ENCODE measurements at regions not wholly inside any gene's neighbourhood (a gene's known extent, or its start where the extent isn't known, plus 50 kb on each side); places are given as distances from the start of the nearest gene placed in this dataset.
A peak's percentile ranks its signal among the peaks of the same experiment; 100 is the strongest.
"Not testable (repeated sequence)": the region's sequence is repeated elsewhere in the genome, so short reads cannot be mapped to it uniquely, and the experiment has no call there.

- H3K36me3 ChIP-seq (ENCODE audit: control insufficient read depth in 4 of 4, insufficient read depth in 4 of 4, low read length in 4 of 4) = no peaks in the 10 kb centered on the region
- 90 to 91% methylated on average over 1 of the region's 1 CpG for WGBS, 2 donors
- H3K4me1 ChIP-seq (ENCODE audit: control insufficient read depth in 5 of 5, insufficient read depth in 5 of 5, low read length in 5 of 5) = peaks cover 0 to 4% (median 0%) of the 10 kb centered on the region in 5 donors
- TF ChIP-seq CTCF (IDR thresholded peaks at IDR 0.05; ENCODE audit: control extremely low read depth, extremely low read depth) = no peak
- no peak overlapping the region for H3K4me3 ChIP-seq
- H3K9ac ChIP-seq (ENCODE audit: insufficient read depth in 1 of 2, low read length in 2 of 2) = no peak overlapping the region
- DNase-seq (peak in 1 of 3 donors; percentile 16), ATAC-seq (ENCODE audit: insufficient read depth, low FRiP score) (no peak)
- H3K9me3 ChIP-seq (ENCODE audit: control insufficient read depth in 4 of 4, insufficient read depth in 3 of 4, low read length in 3 of 4) = peaks cover 0 to 1% (median 0%) of the 10 kb centered on the region in 4 donors
- H3K27ac ChIP-seq (ENCODE audit: low read depth in 1 of 2, low read length in 1 of 2) = no peak overlapping the region
- H3K27me3 ChIP-seq (ENCODE audit: control insufficient read depth in 3 of 3, insufficient read depth in 3 of 3, low read length in 2 of 3) = no peaks in the 10 kb centered on the region
Observed at GRCh38 chr10:35963685-35964084, 321.6 kb upstream of the FZD8 start.

GRCh38 chr10:35961501-35961900, 319.4 kb upstream of the FZD8 start:
- Histone ChIP-seq H3K4me1 (ENCODE audit: control insufficient read depth in 5 of 5, insufficient read depth in 5 of 5, low read length in 5 of 5) (peaks cover 0 to 4% (median 0%) of the 10 kb centered on the region in 5 donors), H3K36me3 (ENCODE audit: control insufficient read depth in 4 of 4, insufficient read depth in 4 of 4, low read length in 4 of 4) (no peaks in the 10 kb centered on the region), H3K4me3 (no peak overlapping the region), H3K27me3 (ENCODE audit: control insufficient read depth in 3 of 3, insufficient read depth in 3 of 3, low read length in 2 of 3) (no peaks in the 10 kb centered on the region), H3K9me3 (ENCODE audit: control insufficient read depth in 4 of 4, insufficient read depth in 3 of 4, low read length in 3 of 4) (peaks cover 0 to 1% (median 0%) of the 10 kb centered on the region in 4 donors), H3K27ac (ENCODE audit: low read depth in 1 of 2, low read length in 1 of 2) (no peak overlapping the region), H3K9ac (ENCODE audit: insufficient read depth in 1 of 2, low read length in 2 of 2) (no peak overlapping the region)
- no peak for TF ChIP-seq CTCF (IDR thresholded peaks at IDR 0.05; ENCODE audit: control extremely low read depth, extremely low read depth)
- no peak for DNase-seq
- no peak for ATAC-seq (ENCODE audit: insufficient read depth, low FRiP score)
- WGBS, 2 donors = 92 to 94% methylated on average over 3 of the region's 3 CpGs

GRCh38 chr10:35959252-35959651, 317.2 kb upstream of the FZD8 start:
- H3K4me1 ChIP-seq (ENCODE audit: control insufficient read depth in 5 of 5, insufficient read depth in 5 of 5, low read length in 5 of 5) = peaks cover 0 to 4% (median 0%) of the 10 kb centered on the region in 5 donors

GRCh38 chr10:35958609-35959008, 316.5 kb upstream of the FZD8 start:
- H3K27ac ChIP-seq (ENCODE audit: low read depth in 1 of 2, low read length in 1 of 2) = peak overlapping the region in 1 of 2 donors; percentile 39
- not testable (repeated sequence) for H3K36me3 ChIP-seq (ENCODE audit: control insufficient read depth in 4 of 4, insufficient read depth in 4 of 4, low read length in 4 of 4); H3K4me3 ChIP-seq; H3K27me3 ChIP-seq (ENCODE audit: control insufficient read depth in 3 of 3, insufficient read depth in 3 of 3, low read length in 2 of 3); H3K9ac ChIP-seq (ENCODE audit: insufficient read depth in 1 of 2, low read length in 2 of 2); H3K4me1 ChIP-seq (ENCODE audit: control insufficient read depth in 5 of 5, insufficient read depth in 5 of 5, low read length in 5 of 5); H3K9me3 ChIP-seq (ENCODE audit: control insufficient read depth in 4 of 4, insufficient read depth in 3 of 4, low read length in 3 of 4); ATAC-seq (ENCODE audit: insufficient read depth, low FRiP score); DNase-seq

More at GRCh38 chr10:35959252-35959651, 317.2 kb upstream of the FZD8 start:
- 58 to 74% methylated on average over 7 of the region's 7 CpGs for WGBS, 2 donors
- ATAC-seq (ENCODE audit: insufficient read depth, low FRiP score) (no peak), DNase-seq (peak in 1 of 3 donors; percentile 6)
- TF ChIP-seq CTCF (IDR thresholded peaks at IDR 0.05; ENCODE audit: control extremely low read depth, extremely low read depth) = no peak
- Histone ChIP-seq H3K27me3 (ENCODE audit: control insufficient read depth in 3 of 3, insufficient read depth in 3 of 3, low read length in 2 of 3) (no peaks in the 10 kb centered on the region), H3K4me3 (no peak overlapping the region), H3K9me3 (ENCODE audit: control insufficient read depth in 4 of 4, insufficient read depth in 3 of 4, low read length in 3 of 4) (peaks cover 0 to 1% (median 0%) of the 10 kb centered on the region in 4 donors), H3K9ac (ENCODE audit: insufficient read depth in 1 of 2, low read length in 2 of 2) (no peak overlapping the region), H3K36me3 (ENCODE audit: control insufficient read depth in 4 of 4, insufficient read depth in 4 of 4, low read length in 4 of 4) (no peaks in the 10 kb centered on the region), H3K27ac (ENCODE audit: low read depth in 1 of 2, low read length in 1 of 2) (no peak overlapping the region)
